Gastroesophageal sphincter (tissue), 3 donors: ENCODE measurements at regions not wholly inside any gene's neighbourhood (a gene's known extent, or its start where the extent isn't known, plus 50 kb on each side); places are given as distances from the start of the nearest gene placed in this dataset.

ENCODE experiments used
- EP300 ChIP-seq: sonication (generic); formaldehyde crosslinking; IDR thresholded peaks from one replicate; pipeline ENCODE4 v1.6.1; 2017; ENCODE audit warnings: antibody characterized with exemption, mild to moderate bottlenecking
- POLR2A ChIP-seq, 2 donors: fragments of 450-650 bp; IDR thresholded peaks; one replicate each; pipeline ENCODE4 v1.6.1; 2017; ENCODE audit warnings: antibody characterized with exemption in 2 of 2, mild to moderate bottlenecking in 2 of 2, moderate library complexity in 1 of 2
- POLR2AphosphoS5 ChIP-seq: sonication (generic); formaldehyde crosslinking; IDR thresholded peaks from one replicate; pipeline ENCODE4 v1.6.1; 2017; ENCODE audit warnings: antibody characterized with exemption
- TF ChIP-seq, protein P1 (sequence below), 4 experiments: fragments of 200-600 bp in 2 of 4; fragments of 450-650 bp in 2 of 4; sonication (generic) in 1 of 4; IDR thresholded peaks; one replicate each; pipeline ENCODE4 v1.5.1; 2017 to 2019; ENCODE audit warnings: antibody characterized with exemption in 4 of 4, mild to moderate bottlenecking in 2 of 4, moderate library complexity in 2 of 4

DNA sequence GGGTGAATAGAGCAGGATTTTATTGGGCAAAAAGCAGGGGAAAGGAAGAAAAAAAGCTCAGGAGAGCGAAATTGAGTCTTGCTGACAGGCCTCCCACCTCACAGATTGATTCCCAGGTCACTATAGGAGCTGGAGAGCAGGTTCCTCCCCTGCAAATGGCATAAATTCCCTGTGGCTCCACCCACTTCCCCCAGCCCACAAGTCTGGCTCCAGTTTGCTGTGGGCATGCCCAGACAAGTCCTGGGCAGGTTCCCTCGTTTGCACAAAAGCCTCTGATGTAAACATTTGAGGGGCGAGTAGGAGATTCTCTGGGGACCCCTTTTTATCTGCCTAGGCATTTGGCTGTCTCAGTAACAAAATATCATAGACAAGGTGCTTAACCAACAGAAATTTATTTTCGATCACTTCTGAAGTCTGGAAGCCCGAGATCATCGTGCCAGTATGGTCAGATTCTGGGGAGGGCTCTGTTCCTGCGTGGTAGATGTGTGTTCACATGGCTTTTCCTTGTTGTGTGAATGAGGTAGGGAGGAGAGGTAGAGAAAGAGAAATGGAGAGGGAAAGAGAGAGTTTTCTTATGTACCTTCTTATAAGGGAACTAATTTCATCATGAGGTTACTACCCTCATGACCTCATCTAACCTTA is 614.5 kb downstream of the MAT2B start:
- TF ChIP-seq POLR2AphosphoS5: no peak
- TF ChIP-seq, protein P1, sequence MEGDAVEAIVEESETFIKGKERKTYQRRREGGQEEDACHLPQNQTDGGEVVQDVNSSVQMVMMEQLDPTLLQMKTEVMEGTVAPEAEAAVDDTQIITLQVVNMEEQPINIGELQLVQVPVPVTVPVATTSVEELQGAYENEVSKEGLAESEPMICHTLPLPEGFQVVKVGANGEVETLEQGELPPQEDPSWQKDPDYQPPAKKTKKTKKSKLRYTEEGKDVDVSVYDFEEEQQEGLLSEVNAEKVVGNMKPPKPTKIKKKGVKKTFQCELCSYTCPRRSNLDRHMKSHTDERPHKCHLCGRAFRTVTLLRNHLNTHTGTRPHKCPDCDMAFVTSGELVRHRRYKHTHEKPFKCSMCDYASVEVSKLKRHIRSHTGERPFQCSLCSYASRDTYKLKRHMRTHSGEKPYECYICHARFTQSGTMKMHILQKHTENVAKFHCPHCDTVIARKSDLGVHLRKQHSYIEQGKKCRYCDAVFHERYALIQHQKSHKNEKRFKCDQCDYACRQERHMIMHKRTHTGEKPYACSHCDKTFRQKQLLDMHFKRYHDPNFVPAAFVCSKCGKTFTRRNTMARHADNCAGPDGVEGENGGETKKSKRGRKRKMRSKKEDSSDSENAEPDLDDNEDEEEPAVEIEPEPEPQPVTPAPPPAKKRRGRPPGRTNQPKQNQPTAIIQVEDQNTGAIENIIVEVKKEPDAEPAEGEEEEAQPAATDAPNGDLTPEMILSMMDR (IDR thresholded peaks at IDR 0.05): no peak
- TF ChIP-seq EP300: no peak
- no peak for TF ChIP-seq POLR2A (IDR thresholded peaks at IDR 0.05)
